Sigmoid colon (tissue), 3 donors: ENCODE measurements at regions not wholly inside any gene's neighbourhood (a gene's known extent, or its start where the extent isn't known, plus 50 kb on each side); places are given as distances from the start of the nearest gene placed in this dataset.

Source experiments
- POLR2A ChIP-seq, 2 donors: fragments of 450-650 bp; IDR thresholded peaks; one replicate each; pipeline ENCODE4 v1.6.1; 2016; ENCODE audit warnings: antibody characterized with exemption in 2 of 2, mild to moderate bottlenecking in 2 of 2, moderate library complexity in 2 of 2
- TF ChIP-seq, protein P1 (sequence below), 4 experiments: fragments of 450-650 bp in 3 of 4; fragments of 200-600 bp in 1 of 4; IDR thresholded peaks; one replicate each; pipeline ENCODE4 v1.5.1; 2016 to 2019; ENCODE audit warnings: antibody characterized with exemption in 4 of 4, mild to moderate bottlenecking in 3 of 4, moderate library complexity in 2 of 4

- TF ChIP-seq, protein P1, sequence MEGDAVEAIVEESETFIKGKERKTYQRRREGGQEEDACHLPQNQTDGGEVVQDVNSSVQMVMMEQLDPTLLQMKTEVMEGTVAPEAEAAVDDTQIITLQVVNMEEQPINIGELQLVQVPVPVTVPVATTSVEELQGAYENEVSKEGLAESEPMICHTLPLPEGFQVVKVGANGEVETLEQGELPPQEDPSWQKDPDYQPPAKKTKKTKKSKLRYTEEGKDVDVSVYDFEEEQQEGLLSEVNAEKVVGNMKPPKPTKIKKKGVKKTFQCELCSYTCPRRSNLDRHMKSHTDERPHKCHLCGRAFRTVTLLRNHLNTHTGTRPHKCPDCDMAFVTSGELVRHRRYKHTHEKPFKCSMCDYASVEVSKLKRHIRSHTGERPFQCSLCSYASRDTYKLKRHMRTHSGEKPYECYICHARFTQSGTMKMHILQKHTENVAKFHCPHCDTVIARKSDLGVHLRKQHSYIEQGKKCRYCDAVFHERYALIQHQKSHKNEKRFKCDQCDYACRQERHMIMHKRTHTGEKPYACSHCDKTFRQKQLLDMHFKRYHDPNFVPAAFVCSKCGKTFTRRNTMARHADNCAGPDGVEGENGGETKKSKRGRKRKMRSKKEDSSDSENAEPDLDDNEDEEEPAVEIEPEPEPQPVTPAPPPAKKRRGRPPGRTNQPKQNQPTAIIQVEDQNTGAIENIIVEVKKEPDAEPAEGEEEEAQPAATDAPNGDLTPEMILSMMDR (IDR thresholded peaks at IDR 0.05), result no peak
- no peak for TF ChIP-seq POLR2A (IDR thresholded peaks at IDR 0.05)
These were observed 83.4 kb downstream of the SYNE3 start for GRCh38 chr14:95433094-95433478.
